AG09319 (cell line): ENCODE measurements at regions not wholly inside any gene's neighbourhood (a gene's known extent, or its start where the extent isn't known, plus 50 kb on each side); places are given as distances from the start of the nearest gene placed in this dataset.

Experiments used
- DNase-seq: peaks from one replicate; pipeline ENCODE4 v3.0.0-alpha.2; 2010; ENCODE audit warnings: low read depth; ENCODE audit errors: extremely low read depth
- TF ChIP-seq, protein P1 (sequence below): IDR thresholded peaks from 2 replicates; pipeline ENCODE4 v1.5.1; 2011; ENCODE audit warnings: low read depth, mild to moderate bottlenecking, inconsistent platforms, low read length, moderate library complexity

DNA sequence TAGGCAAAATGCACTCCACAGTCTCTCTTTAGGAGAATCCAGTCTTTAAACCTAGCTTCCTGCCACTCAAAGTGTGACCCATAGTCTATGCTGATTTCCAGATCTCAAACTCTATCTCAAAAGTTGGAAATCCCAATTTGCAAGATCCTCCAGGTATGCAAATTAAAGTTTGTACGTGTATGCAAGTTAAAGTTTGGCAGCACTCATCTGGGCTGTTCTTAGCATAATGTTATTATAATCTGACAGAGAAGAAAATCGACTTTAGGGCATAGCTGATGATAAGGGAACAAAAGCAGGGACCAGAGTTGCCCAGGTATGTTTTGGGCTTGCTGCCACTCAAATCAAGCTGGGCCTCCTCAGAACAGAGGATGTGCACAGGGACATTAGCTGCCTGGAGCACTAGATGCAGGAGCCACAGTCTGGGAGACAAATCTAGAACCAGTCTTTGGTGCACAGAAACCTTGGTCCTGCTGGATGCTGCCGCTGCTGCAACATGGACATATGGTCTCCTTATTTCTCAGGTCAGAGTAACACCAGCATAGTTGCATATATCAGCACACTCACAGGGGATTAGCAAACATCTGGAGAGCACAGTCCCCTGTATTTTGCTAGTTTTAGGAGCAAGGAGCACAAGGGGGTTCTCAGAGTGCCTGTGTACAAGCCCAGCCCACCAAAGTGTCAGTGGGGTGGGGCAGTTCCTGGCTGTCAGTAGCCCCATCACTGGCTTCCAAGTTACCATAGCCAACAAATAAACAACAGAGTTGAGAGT, 242.6 kb downstream of the TTC32 start:
- TF ChIP-seq, protein P1, sequence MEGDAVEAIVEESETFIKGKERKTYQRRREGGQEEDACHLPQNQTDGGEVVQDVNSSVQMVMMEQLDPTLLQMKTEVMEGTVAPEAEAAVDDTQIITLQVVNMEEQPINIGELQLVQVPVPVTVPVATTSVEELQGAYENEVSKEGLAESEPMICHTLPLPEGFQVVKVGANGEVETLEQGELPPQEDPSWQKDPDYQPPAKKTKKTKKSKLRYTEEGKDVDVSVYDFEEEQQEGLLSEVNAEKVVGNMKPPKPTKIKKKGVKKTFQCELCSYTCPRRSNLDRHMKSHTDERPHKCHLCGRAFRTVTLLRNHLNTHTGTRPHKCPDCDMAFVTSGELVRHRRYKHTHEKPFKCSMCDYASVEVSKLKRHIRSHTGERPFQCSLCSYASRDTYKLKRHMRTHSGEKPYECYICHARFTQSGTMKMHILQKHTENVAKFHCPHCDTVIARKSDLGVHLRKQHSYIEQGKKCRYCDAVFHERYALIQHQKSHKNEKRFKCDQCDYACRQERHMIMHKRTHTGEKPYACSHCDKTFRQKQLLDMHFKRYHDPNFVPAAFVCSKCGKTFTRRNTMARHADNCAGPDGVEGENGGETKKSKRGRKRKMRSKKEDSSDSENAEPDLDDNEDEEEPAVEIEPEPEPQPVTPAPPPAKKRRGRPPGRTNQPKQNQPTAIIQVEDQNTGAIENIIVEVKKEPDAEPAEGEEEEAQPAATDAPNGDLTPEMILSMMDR: no peak
- DNase-seq: no peak

- TF ChIP-seq, protein P1: no peak
- DNase-seq: no peak
These were observed 245.8 kb downstream of the TTC32 start for GRCh38 chr2:19656011-19656410.

- DNase-seq: no peak
- TF ChIP-seq, protein P1: no peak
These were observed 247.3 kb downstream of the TTC32 start for GRCh38 chr2:19654310-19655090.

- no peak for DNase-seq
- TF ChIP-seq, protein P1: no peak
These were observed 248.3 kb downstream of the TTC32 start for GRCh38 chr2:19653509-19653908.

DNA sequence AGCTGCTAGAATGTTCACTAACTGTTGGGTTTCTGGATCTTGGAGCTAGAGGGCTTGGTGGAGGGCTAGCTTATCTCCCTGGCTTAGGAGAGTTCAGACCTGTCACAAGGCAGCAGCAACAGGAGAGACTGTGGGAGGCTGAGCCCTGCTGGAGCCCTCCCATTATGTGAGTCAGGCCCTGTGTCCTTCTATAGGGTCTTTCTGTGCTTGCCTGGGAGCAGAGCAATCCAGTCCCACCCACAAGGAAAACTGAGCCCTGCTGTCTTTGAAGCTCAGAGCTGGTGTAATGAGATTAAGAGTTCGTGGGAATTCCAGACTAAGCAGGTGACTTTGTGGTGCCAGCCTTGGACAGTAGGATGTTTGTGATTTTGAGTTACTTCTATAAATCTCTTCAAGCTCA, 249.0 kb downstream of the TTC32 start:
- TF ChIP-seq, protein P1: no peak
- DNase-seq: no peak

GRCh38 chr2:19651466-19651865, 250.3 kb downstream of the TTC32 start:
- no peak for DNase-seq
- TF ChIP-seq, protein P1: no peak

- DNase-seq: peak; percentile 87
- TF ChIP-seq, protein P1: no peak
These were observed 251.9 kb downstream of the TTC32 start for GRCh38 chr2:19649785-19650380.
